ENCODE measurements at regions not wholly inside any gene's neighbourhood (a gene's known extent, or its start where the extent isn't known, plus 50 kb on each side); places are given as distances from the start of the nearest gene placed in this dataset.

DNA sequence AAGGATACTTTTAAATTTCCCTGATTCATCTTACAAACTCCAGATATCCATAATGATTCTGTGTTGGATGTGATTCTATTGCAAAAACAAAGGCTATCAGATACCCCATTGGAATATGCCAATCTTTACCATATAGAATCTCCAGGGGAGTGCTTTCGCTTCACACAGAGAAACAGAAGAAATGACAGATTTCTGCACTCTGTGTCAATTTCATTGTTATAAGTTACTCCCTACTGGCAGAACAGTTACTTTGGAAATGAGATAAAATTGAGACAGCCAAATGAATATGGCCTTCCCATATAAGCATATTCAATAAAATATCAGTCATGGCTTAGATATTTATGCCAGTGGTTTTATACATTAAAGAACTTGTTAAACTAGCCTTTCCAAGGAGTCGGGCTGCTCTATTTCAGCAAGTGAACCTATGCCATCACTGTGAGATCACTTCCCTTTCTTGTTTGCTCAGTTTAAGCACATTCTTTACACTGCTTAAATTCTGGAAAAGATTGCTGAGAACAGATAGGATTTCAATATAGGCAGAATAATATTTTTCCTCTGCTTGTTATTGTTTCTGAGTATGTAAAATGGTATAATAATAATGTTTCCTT, 127.5 kb upstream of the ANXA10 start:
- TF ChIP-seq, protein P1, sequence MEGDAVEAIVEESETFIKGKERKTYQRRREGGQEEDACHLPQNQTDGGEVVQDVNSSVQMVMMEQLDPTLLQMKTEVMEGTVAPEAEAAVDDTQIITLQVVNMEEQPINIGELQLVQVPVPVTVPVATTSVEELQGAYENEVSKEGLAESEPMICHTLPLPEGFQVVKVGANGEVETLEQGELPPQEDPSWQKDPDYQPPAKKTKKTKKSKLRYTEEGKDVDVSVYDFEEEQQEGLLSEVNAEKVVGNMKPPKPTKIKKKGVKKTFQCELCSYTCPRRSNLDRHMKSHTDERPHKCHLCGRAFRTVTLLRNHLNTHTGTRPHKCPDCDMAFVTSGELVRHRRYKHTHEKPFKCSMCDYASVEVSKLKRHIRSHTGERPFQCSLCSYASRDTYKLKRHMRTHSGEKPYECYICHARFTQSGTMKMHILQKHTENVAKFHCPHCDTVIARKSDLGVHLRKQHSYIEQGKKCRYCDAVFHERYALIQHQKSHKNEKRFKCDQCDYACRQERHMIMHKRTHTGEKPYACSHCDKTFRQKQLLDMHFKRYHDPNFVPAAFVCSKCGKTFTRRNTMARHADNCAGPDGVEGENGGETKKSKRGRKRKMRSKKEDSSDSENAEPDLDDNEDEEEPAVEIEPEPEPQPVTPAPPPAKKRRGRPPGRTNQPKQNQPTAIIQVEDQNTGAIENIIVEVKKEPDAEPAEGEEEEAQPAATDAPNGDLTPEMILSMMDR (IDR thresholded peaks at IDR 0.05; ENCODE audit: poor library complexity, severe bottlenecking) = no peak
- TF ChIP-seq TAF1 (IDR thresholded peaks at IDR 0.05; ENCODE audit: low read depth) = no peak

Data from neural cell (in vitro differentiated cells).